ENCODE measurements at regions not wholly inside any gene's neighbourhood (a gene's known extent, or its start where the extent isn't known, plus 50 kb on each side); places are given as distances from the start of the nearest gene placed in this dataset.
"Not testable (repeated sequence)": the region's sequence is repeated elsewhere in the genome, so short reads cannot be mapped to it uniquely, and the experiment has no call there.

DNA sequence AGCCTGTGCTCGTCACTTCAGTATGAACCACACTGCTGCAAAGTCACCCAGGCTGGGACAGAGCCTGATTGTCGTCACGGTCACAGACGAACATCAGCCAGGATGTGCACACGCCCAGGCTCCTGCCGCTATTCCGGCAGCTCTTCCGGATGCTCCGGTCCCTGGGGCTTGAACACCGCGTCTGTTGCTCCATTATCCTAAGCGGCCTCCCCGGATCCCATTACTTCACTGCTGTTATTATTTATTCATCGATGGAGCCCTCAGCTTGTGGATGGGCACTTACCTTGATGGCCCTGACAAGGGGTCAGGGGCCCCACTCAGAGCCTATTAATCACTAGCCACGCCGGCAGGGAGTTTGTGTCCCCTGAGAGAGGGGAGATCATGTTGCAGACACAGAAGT, 120.8 kb upstream of the PCBD1 start:
- Histone ChIP-seq H3K36me3 (ENCODE audit: insufficient read depth, low read length) (no peaks in the 10 kb centered on the region), H3K4me1 (ENCODE audit: insufficient read depth, low read length) (peaks cover 12% of the 10 kb centered on the region; the same call in 1 of the 2 replicates), H3K4me3 (ENCODE audit: low read length) (no peak overlapping the region), H3K27ac (ENCODE audit: low read depth, low read length) (no peak overlapping the region), H3K27me3 (ENCODE audit: insufficient read depth, low read length) (no peaks in the 10 kb centered on the region), H3K9me3 (ENCODE audit: insufficient read depth, low read depth, low read length) (no peaks in the 10 kb centered on the region), H3K9ac (ENCODE audit: low read depth, low read length) (no peak overlapping the region)
- WGBS: 95% methylated on average over 16 of the region's 16 CpGs

DNA sequence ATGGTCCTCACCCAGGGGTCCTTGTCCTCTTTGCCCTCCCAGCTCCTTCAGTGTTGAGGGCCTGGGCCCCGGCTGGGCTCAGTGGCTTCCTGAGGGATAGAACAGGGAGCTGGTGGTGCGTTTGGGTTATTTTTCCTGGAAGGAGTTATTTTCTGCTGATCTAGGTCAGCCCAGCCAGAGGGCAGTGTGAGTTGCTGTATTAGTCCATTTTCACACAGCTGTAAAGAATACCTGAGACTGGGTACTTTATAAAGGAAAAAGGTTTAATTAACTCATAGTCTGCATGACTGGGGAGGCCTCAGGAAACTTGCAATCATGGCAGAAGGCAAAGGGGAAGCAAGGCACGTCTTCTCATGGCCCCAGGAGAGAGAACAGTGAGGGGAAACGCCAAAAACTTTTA, 122.4 kb upstream of the PCBD1 start:
- H3K9ac ChIP-seq (ENCODE audit: low read depth, low read length): no peak overlapping the region
- no peaks in the 10 kb centered on the region for H3K36me3 ChIP-seq (ENCODE audit: insufficient read depth, low read length)
- no peak overlapping the region for H3K4me3 ChIP-seq (ENCODE audit: low read length)
- WGBS: 70% methylated on average over 4 of the region's 4 CpGs
- no peaks in the 10 kb centered on the region for H3K27me3 ChIP-seq (ENCODE audit: insufficient read depth, low read length)
- H3K9me3 ChIP-seq (ENCODE audit: insufficient read depth, low read depth, low read length): no peaks in the 10 kb centered on the region
- no peak overlapping the region for H3K27ac ChIP-seq (ENCODE audit: low read depth, low read length)
- peaks cover 12% of the 10 kb centered on the region; the same call in 1 of the 2 replicates for H3K4me1 ChIP-seq (ENCODE audit: insufficient read depth, low read length)

DNA sequence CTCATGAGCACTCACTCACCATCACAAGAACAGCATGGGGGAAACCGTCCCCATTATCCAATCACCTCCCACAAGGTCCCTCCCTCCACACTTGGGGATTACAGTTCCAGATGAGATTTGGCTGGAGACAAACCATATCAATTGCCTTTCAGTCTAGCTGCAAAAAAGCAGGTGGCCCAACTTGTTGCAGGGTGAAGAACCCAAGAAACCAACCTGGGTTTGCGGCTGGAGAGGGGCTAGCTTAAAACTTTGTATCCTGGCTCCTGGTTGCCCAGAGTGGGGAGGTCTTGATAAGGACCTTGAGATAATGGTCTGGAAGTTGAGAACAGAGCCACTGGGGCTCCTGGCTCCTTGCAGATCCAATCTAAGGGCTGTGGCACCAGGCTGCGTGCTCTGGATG, 122.8 kb upstream of the PCBD1 start:
- Histone ChIP-seq H3K36me3 (ENCODE audit: insufficient read depth, low read length) (no peaks in the 10 kb centered on the region), H3K4me1 (ENCODE audit: insufficient read depth, low read length) (peaks cover 11% of the 10 kb centered on the region; the same call in 1 of the 2 replicates), H3K4me3 (ENCODE audit: low read length) (no peak overlapping the region), H3K27ac (ENCODE audit: low read depth, low read length) (no peak overlapping the region), H3K9me3 (ENCODE audit: insufficient read depth, low read depth, low read length) (no peaks in the 10 kb centered on the region), H3K9ac (ENCODE audit: low read depth, low read length) (no peak overlapping the region), H3K27me3 (ENCODE audit: insufficient read depth, low read length) (no peaks in the 10 kb centered on the region)
- 78% methylated on average over 3 of the region's 3 CpGs for WGBS

DNA sequence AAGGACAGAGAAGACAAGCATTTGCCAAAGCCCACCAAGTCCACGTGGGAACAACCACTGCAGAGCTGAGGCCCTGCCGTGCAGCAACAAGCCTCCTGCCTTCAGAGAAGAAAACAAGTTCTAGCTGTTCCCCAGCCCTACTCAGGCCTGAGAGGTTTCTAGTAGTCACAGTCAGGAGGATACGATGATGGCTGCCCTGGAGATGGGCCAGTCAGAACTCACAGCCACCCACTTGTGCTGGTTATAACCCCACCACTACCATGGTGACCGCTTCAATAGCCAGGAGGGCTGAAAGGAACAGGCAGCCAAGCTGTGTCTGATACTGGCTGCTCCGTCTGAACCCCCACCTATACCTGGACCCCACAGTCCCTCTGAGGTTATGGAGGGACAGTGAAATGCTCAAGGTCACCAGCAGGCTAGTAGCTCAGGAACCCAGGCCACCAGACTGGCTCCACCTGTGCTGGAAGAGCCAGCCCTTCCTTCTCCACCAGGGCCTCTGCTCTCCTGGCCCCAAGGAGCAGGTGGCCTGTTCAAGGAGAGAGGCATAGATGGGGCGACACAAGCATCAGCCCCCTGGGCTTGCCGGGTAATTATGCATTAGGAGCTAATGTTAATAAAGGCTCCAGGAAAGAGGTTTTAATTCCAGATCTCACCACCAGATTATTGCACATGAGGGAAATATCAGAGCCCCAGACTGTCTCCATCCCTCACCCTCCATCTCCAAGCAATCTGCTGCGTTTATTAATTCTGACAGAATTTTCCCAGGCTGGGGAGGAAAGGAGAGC, 125.8 kb upstream of the PCBD1 start:
- no peak overlapping the region for H3K27ac ChIP-seq (ENCODE audit: low read depth, low read length)
- H3K4me1 ChIP-seq (ENCODE audit: insufficient read depth, low read length): no peaks in the 10 kb centered on the region

DNA sequence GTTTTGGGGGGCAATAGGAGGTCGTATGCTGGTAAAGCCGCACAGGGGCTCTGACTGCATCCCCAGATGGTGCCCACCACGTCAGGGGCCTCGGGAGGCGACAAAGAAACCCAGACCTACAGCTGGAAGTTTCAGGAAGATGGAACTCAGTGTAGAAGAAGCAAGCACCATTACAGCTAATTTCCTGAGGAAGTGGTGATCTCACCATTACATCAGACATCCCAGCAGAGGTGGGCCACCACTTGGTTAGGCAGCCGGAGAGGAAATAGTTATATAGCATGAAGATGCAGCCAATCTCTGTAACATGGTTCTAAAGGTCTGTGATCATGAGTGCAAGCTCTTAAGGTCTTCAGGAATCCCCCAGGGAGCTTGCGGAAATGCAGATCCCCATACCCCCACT, 127.3 kb upstream of the PCBD1 start:
- H3K9ac ChIP-seq (ENCODE audit: low read depth, low read length): no peak overlapping the region
- no peaks in the 10 kb centered on the region for H3K4me1 ChIP-seq (ENCODE audit: insufficient read depth, low read length)
- H3K9me3 ChIP-seq (ENCODE audit: insufficient read depth, low read depth, low read length): no peaks in the 10 kb centered on the region
- H3K4me3 ChIP-seq (ENCODE audit: low read length): no peak overlapping the region
- WGBS: 83% methylated on average over 7 of the region's 7 CpGs
- no peak overlapping the region for H3K27ac ChIP-seq (ENCODE audit: low read depth, low read length)
- no peaks in the 10 kb centered on the region for H3K27me3 ChIP-seq (ENCODE audit: insufficient read depth, low read length)
- H3K36me3 ChIP-seq (ENCODE audit: insufficient read depth, low read length): no peaks in the 10 kb centered on the region

More for the DNA sequence above, 125.8 kb upstream of the PCBD1 start:
- Histone ChIP-seq H3K4me3 (ENCODE audit: low read length) (no peak overlapping the region), H3K27me3 (ENCODE audit: insufficient read depth, low read length) (no peaks in the 10 kb centered on the region), H3K9ac (ENCODE audit: low read depth, low read length) (no peak overlapping the region), H3K9me3 (ENCODE audit: insufficient read depth, low read depth, low read length) (no peaks in the 10 kb centered on the region), H3K36me3 (ENCODE audit: insufficient read depth, low read length) (no peaks in the 10 kb centered on the region)
- WGBS: 89% methylated on average over 7 of the region's 8 CpGs

DNA sequence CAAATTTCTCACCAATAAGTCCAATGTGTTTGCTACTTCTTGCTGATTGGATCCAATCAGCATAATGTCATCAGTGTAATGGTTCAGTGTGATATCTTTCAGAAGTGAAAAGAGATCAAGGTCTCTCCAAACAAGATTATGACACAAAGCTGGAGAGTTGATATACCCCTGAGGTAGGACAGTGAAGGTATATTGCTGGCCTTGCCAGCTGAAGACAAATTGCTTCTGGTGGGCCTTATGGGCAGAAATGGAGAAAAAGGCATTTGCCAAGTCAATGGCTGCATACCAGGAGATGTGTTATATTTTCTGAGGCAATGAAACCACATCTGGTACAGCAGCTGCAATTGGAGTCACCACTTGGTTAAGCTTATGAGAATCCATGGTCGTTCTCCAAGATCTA, 131.7 kb upstream of the PCBD1 start:
- H3K4me3 ChIP-seq (ENCODE audit: low read length); H3K27me3 ChIP-seq (ENCODE audit: insufficient read depth, low read length); H3K4me1 ChIP-seq (ENCODE audit: insufficient read depth, low read length); H3K9me3 ChIP-seq (ENCODE audit: insufficient read depth, low read depth, low read length); H3K9ac ChIP-seq (ENCODE audit: low read depth, low read length); H3K27ac ChIP-seq (ENCODE audit: low read depth, low read length); H3K36me3 ChIP-seq (ENCODE audit: insufficient read depth, low read length): not testable (repeated sequence)
- 84% methylated on average over 1 of the region's 1 CpG for WGBS

DNA sequence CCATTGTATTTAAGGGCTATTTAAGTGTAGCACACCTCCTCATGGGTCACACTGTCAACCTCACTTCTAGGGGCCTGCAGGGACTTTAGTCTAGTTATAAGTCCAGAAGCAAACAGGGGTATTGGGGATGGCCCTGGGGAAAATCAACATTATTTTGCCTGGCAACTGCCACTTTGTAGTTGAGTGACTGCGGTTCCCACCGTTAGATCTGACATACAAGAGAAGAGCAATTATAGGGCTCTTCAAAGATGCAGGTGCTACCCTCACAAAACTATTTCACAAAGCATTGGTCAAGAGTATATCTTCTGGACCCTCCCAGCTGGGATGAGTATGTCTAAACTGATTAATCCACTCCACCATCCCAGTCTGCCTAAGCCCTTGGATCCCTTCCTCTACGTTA, 133.0 kb upstream of the PCBD1 start:
- H3K4me3 ChIP-seq (ENCODE audit: low read length): no peak overlapping the region
- no peaks in the 10 kb centered on the region; the same call in 1 of the 2 replicates for H3K4me1 ChIP-seq (ENCODE audit: insufficient read depth, low read length)
- WGBS: 98% methylated on average over 3 of the region's 3 CpGs
- no peak overlapping the region for H3K9ac ChIP-seq (ENCODE audit: low read depth, low read length)
- no peaks in the 10 kb centered on the region for H3K9me3 ChIP-seq (ENCODE audit: insufficient read depth, low read depth, low read length)
- no peaks in the 10 kb centered on the region for H3K36me3 ChIP-seq (ENCODE audit: insufficient read depth, low read length)
- no peaks in the 10 kb centered on the region for H3K27me3 ChIP-seq (ENCODE audit: insufficient read depth, low read length)
- H3K27ac ChIP-seq (ENCODE audit: low read depth, low read length): no peak overlapping the region

DNA sequence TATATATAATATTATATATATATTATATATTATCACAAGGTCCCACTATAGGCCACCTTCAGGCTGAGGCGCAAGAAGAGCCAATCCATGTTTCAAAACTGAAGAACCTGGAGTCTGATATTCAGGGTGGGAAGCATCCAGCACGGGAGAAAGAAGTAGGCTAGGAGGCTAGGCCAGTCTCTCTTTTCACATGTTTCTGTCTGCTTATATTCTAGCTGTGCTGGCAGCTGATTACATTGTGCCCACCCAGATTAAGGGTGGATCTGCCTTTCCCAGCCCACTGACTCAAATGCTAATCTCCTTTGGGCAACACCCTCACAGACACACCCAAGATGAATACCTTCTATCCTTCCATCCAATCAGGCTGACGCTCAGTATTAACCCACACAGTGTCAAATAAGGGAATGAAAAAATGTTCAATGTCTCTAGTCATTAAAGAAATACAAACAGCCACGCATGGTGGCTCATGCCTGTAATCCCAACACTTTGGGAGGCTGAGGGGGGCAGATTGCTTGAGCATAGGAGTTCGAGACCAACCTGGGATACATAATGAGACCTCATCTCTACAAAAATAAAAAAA, 135.4 kb upstream of the PCBD1 start:
- no peak overlapping the region for H3K9ac ChIP-seq (ENCODE audit: low read depth, low read length)
- no peak overlapping the region for H3K4me3 ChIP-seq (ENCODE audit: low read length)
- 85% methylated on average over 4 of the region's 5 CpGs for WGBS
- no peak overlapping the region for H3K27ac ChIP-seq (ENCODE audit: low read depth, low read length)
- no peaks in the 10 kb centered on the region for H3K9me3 ChIP-seq (ENCODE audit: insufficient read depth, low read depth, low read length)
- no peaks in the 10 kb centered on the region for H3K27me3 ChIP-seq (ENCODE audit: insufficient read depth, low read length)
- no peaks in the 10 kb centered on the region for H3K36me3 ChIP-seq (ENCODE audit: insufficient read depth, low read length)
- no peaks in the 10 kb centered on the region; the same call in 1 of the 2 replicates for H3K4me1 ChIP-seq (ENCODE audit: insufficient read depth, low read length)

DNA sequence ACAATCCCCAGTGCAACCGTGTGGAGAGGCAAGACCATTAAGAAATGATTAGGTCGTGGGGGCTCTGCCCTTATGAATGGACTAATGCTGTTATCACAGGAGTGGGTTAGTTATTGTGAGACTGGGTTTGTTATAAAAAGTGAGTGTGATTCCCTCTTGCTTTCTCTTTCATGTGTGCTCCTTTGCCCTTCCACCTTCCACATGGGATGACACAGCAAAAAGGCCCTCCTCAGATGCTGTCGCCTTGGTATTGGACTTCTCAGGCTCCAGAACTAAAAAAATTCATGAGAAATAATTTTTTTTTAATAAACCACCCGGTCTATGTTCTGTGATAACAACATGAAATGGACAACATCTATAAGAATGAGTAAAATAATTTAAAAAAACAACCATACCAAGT, 136.1 kb upstream of the PCBD1 start:
- H3K36me3 ChIP-seq (ENCODE audit: insufficient read depth, low read length): no peaks in the 10 kb centered on the region
- no peaks in the 10 kb centered on the region for H3K27me3 ChIP-seq (ENCODE audit: insufficient read depth, low read length)
- no peak overlapping the region for H3K9ac ChIP-seq (ENCODE audit: low read depth, low read length)
- H3K4me1 ChIP-seq (ENCODE audit: insufficient read depth, low read length): no peaks in the 10 kb centered on the region; the same call in 1 of the 2 replicates
- H3K4me3 ChIP-seq (ENCODE audit: low read length): no peak overlapping the region
- no peaks in the 10 kb centered on the region for H3K9me3 ChIP-seq (ENCODE audit: insufficient read depth, low read depth, low read length)
- 89% methylated on average over 3 of the region's 4 CpGs for WGBS
- H3K27ac ChIP-seq (ENCODE audit: low read depth, low read length): no peak overlapping the region

DNA sequence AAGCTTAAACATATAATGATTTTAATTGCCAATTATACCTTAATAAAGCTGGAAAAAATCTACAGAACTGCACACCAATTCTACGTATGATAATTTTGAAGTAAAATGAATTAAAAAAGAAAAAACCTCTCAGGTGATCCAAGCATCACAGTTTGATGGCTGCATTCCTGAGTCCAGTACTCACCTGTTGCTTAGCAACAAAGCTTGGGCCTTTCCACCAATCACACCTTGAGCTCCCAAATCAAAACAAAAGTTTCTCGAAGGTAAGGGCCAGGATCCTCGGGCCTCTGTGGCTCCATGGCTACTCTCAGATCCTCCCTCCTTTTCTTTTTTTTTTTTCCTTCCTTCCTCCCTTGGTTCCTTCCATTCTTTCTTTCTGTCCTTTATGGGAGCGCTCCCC, 137.2 kb upstream of the PCBD1 start:
- no peak overlapping the region for H3K27ac ChIP-seq (ENCODE audit: low read depth, low read length)
- H3K9me3 ChIP-seq (ENCODE audit: insufficient read depth, low read depth, low read length): no peaks in the 10 kb centered on the region
- no peak overlapping the region for H3K9ac ChIP-seq (ENCODE audit: low read depth, low read length)
- 66% methylated on average over 4 of the region's 4 CpGs for WGBS
- no peak overlapping the region for H3K4me3 ChIP-seq (ENCODE audit: low read length)
- no peaks in the 10 kb centered on the region for H3K27me3 ChIP-seq (ENCODE audit: insufficient read depth, low read length)
- no peaks in the 10 kb centered on the region for H3K36me3 ChIP-seq (ENCODE audit: insufficient read depth, low read length)
- H3K4me1 ChIP-seq (ENCODE audit: insufficient read depth, low read length): no peaks in the 10 kb centered on the region; the same call in 1 of the 2 replicates

DNA sequence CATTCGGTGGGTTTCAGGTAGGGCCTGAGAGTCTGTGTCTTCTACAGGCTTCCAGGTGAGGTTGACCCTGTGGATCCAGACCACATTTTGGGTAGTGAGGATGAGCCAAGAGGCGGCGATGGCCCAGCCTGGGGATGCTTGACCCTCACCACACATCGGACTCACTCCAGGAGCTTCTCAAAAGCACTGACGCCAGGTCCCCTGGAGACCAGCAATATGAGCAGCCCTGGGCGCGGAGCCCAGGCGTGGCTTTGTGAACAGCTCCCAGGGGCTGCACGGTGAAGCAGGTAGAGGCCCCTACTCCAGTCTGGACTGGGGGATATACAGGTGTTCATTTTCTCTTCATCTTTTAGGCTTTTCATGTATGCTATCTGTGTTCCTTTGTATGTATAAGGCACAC, 139.7 kb upstream of the PCBD1 start:
- Histone ChIP-seq H3K27me3 (ENCODE audit: insufficient read depth, low read length) (no peaks in the 10 kb centered on the region), H3K4me3 (ENCODE audit: low read length) (no peak overlapping the region), H3K27ac (ENCODE audit: low read depth, low read length) (no peak overlapping the region), H3K9ac (ENCODE audit: low read depth, low read length) (no peak overlapping the region), H3K36me3 (ENCODE audit: insufficient read depth, low read length) (no peaks in the 10 kb centered on the region), H3K4me1 (ENCODE audit: insufficient read depth, low read length) (no peaks in the 10 kb centered on the region; the same call in 1 of the 2 replicates), H3K9me3 (ENCODE audit: insufficient read depth, low read depth, low read length) (no peaks in the 10 kb centered on the region)
- WGBS: 95% methylated on average over 9 of the region's 9 CpGs
